HG03565 (cell line): ENCODE measurements at regions not wholly inside any gene's neighbourhood (a gene's known extent, or its start where the extent isn't known, plus 50 kb on each side); places are given as distances from the start of the nearest gene placed in this dataset.

Source experiments
- ATAC-seq: cut with Tn5 transposase; IDR thresholded peaks from one replicate; pipeline ENCODE4 v1.9.1; 2021; ENCODE audit warnings: mild to moderate bottlenecking, moderate library complexity; ENCODE audit not compliant: unreplicated experiment

DNA sequence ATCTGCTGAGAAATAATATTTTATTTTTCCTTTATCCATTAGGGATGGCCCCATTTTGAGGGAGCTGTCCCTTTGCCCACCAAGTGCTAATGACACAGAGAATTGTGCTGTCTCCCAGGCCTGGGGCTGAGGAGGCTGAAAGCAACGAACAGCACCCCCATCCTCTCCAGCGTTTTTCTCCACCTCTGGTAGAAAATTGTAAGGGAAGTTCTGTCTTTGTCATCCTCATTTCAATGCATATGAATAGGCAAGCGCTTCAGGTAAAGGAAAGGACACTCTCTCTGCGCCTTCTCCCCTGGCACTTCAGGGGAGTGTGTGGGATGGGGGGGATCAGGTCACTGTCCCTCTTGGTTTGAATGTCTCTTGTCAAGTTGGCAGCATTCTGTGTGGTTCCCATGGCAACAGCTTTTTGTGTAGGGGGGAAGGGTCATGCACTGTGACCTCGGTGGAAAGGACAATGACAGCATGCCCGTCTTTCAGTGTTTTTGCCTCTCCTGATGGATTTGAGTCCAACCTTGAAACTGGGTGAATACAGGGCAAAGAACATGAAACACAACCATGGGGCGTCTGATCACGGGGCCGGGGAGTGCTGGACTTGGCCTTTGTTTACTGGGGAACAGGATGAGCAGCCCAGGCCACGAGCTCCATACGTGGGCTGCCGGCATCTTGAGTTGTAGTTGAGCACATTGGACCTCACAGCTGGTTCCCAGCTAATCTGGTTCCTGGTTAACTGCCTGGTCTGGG, 230.2 kb downstream of the VRK1 start:
- no peak for ATAC-seq

DNA sequence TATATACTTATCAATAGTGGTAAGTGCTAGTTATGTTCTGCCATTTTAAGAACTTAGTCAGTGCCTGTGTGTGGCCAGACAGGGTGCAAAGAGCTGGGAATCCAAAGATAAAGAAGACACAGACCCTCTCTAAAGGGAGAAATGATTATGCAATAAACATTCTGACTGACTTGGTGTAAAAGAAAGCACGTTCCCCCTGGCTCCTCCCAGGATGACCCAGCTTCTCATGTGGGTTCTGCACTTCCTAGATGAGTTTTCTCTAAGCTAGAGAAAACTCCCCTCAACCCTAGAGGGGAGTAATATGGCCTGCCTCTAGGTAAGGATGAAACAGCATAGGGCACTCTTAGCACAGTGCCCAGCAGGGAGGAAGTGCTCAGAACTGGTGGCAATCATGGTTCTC, 231.2 kb downstream of the VRK1 start:
- no peak for ATAC-seq

DNA sequence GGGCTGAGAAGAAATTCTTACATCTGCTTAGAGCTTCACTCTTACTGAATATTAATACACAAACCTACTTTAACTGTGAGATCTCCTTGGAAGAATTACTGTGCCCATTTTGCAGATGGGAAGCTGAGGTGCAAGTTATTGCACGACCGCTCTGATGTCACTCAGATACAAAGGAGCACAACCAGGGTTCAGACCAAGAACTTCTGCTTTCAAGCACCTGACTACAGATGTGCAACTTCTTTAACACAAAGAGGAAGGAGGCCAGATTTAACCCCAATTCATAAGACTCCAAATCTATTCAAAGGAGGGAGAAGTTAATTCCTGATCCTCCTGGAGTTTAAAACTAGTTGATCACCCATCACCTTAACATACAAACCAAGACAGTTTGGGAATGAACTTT, 232.6 kb downstream of the VRK1 start:
- no peak for ATAC-seq

DNA sequence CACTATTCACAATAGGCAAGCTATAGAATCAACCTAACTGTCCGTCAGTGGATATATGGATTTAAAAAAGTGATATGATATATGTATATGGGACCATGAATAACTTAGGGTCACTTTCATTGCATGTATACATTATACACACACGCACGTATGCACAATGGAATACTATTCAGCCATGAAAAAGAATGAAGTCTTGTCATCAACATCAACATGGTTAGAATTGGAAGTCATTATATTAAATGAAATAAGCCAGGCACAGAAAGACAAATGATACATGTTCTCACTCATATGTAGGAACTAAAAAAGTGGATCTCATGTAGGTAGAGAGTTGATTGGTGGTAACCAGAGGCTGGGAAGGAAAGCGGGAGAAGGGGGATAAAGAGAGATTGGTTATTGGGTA, 234.3 kb downstream of the VRK1 start:
- no peak for ATAC-seq

DNA sequence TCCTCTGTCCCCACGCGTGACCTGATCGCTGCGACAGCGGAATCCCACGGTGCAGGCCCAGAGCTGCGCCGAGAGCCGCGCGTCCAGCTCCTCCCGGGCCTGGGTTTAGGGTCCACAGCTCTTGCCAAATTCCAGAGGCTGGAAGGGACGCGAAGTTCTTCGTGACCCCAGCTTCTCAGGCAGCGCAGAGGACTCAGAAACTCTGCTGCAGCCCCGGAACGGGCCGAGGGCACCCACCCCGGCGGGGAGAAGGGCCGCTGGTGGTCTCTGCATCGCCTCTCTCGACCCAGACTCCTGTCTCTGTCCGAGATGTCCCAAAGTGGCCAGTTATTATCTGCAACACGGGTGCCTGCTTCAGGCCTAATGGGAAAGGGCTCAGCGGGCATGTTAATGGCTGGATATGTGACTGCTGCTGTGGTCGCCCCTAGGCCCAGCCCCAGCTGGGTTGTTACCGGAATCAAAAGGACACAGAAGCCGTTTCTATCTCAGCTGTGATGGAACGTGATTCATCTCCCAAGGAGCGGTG, 236.4 kb downstream of the VRK1 start:
- no peak for ATAC-seq

DNA sequence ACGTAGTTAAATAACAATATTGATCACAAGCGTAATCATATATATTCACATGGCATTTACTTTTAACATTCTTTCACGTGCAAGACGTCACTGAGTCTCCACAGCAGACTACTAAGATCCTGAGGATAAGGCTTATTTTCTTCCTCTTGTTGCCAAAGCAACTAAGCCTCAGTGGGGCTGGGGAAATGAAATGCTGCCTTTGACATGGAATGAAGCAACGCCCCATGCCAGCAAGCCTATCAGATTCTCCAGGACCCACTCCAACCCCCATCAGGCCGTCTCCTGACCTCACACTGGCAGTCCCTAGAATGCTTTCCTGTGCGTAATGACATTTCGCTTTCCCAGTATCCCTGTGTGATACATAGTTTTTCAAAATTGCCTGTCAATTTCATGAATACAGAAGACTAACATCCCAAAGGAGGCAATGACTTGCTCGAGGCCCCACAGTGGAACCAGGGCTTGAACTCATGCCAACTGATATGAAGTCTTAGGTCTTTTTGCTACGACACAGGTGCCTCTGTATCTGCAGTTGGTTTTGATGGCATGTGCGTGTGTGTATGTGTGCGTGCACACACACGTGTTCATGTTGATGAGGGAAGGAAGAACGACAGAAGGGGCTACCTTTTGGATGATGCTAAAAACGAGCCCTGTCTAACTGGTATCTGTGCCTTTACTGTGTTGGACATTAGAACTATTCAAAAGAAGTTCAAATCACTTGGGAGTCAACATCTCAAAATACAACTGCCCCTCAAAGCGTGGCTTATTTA, 239.1 kb downstream of the VRK1 start:
- no peak for ATAC-seq

DNA sequence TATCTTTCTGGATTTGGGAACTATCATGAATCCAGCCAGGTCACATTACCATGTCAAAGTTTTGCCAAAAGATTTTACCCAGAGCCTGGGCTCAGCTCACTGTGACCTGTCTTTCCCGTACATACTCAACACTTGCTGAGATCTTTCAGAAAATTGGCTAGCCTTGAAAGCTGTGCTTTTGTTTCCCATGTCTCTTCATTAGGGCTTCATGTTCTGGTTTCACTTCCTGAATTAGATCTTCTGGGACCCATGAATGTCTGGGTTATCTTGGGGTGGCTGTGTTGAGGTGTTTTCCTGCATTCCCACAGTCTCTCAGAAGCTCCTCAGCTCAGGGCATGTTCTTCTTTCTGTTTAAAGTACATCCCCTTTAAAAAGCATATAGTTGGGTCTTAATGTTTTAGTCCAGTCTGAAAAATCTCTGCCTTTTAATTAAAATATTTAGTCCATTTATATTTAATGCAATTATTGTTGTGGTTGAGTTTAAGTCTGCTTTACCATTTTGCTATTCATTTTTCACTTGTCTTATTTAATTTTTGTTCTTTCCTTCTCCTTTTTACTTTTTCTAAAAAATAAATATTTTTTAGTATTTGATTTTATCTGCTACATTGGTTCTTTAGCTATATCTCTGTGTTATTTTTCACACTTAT, 242.7 kb downstream of the VRK1 start:
- no peak for ATAC-seq

DNA sequence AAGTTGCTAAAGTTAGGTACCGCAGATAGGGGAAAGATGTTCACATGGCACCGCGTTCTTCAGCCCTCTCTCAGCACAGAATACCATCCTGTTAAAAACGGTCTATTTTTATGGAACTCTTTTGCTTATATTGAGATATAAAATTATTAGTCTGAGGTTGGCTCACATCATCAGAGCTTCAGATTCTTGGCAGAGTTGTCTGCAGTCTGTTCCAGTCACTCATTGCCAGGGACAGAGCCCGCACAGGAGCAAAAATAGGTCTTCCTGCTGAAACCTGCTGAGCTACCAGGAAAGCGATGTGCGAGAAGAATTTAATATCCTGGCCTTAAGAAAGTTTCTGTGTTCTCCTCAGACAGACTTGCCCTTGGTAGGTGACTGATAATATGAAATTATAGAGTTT, 249.8 kb downstream of the VRK1 start:
- ATAC-seq: no peak

DNA sequence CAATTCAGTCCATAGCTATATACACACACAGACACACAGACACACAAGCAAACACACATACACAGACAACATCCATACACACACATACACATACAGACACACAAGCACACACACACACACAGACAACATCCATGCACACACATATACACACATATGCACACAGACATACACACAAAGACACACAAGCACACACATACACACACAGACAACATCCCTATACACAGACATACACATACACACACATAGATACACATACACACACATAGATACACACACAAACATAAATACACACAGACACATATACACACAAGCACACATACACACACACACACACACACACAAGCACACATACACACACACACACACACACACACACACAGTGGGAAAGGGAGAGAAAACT, 254.8 kb downstream of the VRK1 start:
- ATAC-seq: no peak

DNA sequence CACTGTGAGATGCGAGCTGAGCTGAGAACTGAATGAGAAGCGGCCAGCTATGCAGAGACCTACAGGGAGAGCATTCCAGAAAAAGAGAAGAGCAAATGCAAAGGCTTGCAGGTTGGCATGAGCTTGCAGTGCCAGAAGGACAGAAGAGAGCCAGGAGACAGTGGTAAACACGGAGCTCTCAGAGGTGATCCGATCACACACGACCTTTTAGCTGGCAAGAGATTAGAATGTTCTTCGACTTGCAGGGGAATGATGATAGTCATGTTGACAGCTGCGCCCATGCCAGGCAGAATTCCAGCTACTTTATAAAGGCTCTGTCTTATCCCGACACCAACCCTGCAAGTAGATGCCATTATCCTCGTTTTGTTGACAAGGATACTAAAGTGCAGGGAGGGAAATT, 256.8 kb downstream of the VRK1 start:
- ATAC-seq: no peak

DNA sequence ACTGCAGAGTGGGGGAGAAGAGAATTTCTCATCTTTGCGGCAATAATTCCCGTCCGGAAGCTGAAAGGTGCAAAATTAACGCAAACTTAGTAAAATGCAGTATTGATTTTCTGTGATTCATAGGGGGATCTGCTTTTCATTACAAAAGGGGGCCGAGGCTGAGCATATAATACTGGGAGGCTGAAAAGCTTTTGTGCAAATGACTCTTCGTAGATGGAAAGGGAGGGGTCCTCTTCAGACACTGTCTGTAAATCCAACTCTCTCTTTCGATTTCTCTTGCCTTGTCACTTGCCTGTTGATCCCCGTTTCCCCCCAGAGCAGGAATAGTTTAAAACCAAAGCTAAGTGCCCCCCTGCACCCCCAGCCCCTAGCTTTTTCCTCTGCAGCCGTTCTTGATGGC, 258.2 kb downstream of the VRK1 start:
- no peak for ATAC-seq

DNA sequence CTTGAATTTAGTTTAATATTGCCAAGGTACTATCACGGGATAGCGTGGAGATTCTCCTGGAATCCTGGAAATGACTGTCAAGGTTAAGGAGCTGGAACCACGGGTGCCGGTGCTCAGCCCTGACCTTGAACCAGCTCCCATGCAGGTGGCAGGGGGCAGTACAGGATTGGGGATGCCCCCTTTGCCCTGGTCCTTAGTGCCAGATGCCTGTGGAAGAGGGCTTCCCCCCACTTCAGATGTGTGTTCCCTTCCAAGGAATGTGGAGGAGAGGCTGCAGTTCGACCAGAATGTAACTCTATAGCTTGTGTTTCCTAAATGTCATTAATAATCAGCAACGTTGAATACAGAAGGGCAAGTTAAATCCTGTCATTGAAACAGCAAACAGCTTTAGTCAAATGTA, 258.9 kb downstream of the VRK1 start:
- ATAC-seq: no peak

DNA sequence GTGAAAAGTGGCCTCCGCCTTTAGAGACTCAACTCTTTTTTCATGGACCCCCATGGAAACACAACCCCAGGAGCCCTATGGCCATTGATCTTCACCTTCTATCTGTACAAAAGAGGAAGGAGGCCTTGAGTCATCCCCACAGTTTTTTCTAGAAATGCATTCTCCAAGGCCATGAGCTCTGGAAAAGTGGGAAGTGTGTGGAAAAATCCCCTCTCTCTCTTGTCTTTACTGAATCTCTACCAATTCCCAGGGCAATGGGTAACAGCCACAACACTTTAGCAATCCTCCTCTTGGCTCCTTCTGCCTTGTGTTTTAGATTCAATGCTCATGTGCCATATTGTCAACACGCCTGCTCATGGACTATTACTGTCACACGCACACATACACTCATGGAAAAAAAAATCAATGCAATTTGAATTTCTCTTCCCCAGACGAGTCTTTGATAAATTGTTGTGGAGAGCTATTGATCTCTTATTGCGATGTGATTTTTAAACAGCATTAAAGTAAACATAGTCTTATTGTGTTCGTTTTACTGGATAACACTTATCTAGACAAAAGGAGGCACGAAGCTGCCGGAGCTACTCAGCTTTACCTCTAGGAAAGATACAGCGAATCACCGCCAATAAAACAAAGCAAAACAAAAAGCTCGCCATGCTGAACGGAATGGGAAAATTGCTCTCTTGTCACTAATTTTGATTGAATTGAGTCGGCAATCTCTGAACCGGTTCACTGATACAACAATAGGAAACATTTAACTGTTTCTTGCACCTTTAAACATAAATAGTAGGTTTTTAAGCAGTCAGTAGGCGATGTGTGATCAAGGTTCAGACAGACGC, 260.3 kb downstream of the VRK1 start:
- ATAC-seq: no peak

DNA sequence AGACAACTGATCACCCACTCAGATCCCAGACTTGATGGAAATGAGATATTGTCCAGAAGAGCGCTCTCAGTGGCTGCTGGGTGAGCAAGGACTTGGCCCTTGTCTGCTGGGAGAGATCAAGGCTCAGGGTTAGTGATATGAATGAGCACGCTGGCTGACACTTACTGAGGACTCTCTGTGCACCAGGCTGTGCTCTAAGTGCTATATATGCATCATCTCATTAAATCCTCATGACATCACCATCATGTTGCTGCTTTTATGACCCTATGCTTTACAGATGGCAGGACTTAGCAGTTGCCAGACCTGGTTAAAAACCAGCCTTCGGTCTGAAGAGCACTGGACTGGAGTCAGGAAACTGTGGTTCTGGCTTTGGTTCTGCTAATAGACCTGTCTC, 260.9 kb downstream of the VRK1 start:
- no peak for ATAC-seq

DNA sequence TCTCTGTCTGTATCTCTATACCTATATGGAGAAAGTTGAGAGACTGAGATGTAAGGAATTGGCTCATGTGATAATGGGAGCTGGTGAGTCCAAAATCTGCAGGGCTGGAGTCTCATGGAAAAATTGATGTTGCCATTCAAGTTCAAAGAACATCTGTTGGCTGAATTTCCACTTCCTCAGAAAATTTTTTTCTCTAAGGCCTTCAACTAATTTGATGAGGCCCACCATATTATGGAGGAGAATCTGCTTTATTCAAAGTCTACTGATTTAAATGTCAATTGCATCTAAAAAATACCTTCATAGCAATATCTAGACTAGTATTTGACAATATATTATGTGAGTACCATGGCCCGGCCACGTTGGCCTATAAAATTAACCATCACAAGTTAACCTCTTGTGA, 261.4 kb downstream of the VRK1 start:
- no peak for ATAC-seq

DNA sequence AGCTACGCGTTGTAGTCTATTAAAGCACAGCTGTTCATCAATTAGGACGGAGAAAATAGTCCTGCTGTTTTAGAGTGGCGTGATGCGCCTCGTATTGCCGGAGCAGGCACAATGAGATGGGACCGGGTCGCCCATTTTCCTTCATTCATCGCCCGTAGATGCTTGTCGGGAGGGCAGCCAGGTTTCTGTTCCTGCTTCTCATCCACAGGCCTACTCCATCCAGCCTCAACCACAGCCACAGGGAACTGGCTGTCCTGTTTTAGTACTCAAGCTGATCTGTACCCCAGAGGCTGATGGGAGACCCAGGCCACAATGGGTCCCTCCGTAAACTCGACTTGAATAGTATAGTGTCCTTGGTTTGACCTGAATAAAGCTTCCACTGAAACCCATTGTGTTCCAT, 264.0 kb downstream of the VRK1 start:
- ATAC-seq: no peak

DNA sequence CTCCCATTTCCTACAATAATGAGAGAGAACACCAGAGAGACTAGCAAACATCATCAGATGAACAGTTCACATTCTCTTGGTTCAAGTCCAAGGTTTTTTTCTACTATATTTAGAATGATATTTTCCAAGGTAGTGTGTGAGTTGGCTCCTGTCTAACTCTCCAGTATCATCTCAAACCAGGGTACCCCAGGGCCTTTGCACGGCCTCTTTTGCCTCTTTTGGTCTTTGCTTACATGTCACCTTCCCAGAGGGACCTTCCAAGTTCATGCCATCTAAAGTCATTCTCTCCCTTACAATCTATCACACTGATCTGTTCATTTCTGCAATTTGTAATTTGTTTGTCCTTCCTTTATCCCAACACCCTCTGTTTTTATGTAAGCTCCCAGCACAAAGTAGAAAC, 264.5 kb downstream of the VRK1 start:
- no peak for ATAC-seq

DNA sequence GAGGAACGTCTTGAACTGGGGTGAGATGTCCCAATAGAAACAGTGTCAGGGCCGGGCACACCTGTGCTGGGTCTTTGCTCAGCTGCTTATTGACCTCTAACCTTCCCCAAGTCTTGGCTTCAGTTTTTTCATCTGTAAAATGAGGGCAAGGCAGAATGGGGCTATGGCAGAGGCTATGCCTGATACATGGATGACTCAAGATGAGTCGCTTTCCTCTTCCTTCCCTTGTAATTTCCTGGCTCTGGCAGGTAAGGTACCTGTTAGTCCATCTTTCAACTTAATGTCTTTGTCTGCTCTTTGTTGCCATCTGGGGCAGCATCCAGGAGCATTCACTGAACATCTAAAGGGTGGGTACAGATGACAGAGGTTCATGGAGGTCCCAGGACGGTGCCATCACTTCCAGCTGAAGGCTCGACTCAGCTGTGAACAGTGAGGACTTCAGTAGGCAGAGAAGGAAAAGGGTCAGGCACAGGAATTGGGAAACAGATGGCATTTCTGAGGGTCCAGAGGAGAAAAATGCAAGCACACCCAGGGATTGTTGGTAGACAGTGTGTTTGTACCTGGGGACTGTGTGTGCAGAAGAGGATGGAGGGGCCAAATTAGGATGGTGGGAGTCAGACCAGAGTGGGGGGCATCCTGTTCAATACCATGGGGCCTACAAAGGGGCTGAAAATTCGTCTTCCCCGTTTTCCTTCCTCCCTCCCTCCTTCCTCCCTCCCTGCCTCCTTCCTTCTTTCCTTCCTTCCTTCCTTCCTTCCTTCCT, 268.3 kb downstream of the VRK1 start:
- no peak for ATAC-seq

DNA sequence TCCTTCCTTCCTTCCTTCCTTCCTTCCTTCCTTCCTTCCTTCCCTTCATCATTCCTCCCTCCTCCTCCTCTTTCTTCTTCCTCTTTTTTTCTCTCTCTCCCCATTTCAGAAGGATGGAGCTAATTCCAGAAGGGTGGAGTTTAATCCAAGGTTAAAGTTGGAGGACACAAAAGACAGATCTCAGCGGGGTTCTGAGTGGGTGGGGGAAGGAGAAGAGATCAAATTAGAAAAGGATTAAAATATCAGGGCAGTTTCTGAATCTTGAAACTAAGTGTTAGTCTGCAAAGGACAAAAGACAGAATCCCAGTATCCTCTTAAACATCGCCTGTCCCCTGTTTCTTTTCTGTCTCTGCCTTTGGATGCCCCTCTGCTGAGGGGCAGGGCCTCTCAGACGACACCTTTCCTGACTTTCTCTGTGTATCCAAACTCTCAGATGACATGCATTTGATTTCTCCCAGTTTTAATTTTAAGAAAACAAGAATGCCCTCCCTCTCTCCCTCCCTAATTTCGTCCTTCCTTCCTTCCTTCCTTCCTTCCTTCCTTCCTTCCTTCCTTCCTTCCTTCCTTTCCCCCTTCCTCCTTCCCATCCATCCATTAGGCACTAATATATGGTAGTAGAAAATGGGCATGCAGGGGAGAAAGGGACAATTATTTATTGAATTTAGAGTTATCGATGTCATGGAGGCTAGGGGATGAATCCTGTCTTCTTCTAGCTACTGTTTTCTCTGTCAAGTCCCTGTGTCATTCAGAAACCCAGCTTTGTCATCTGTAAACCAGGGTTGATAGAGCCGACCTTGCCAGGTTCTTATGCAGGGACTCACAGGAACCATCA, 269.1 kb downstream of the VRK1 start:
- no peak for ATAC-seq
